Activated CD4-positive, alpha-beta T cell treated with anti-CD3 and anti-CD28 coated beads, Interleukin-2, Interleukin-4, amounts not matched to agents 100 ng/mL and 50 ng/mL, durations not matched to agents 16 hours and 8 hours (primary cell): ENCODE measurements at regions not wholly inside any gene's neighbourhood (a gene's known extent, or its start where the extent isn't known, plus 50 kb on each side); places are given as distances from the start of the nearest gene placed in this dataset.

Source experiments
- DNase-seq: peaks from one replicate; pipeline ENCODE4 v3.0.0-alpha.2; 2020; ENCODE audit warnings: low spot score

DNA sequence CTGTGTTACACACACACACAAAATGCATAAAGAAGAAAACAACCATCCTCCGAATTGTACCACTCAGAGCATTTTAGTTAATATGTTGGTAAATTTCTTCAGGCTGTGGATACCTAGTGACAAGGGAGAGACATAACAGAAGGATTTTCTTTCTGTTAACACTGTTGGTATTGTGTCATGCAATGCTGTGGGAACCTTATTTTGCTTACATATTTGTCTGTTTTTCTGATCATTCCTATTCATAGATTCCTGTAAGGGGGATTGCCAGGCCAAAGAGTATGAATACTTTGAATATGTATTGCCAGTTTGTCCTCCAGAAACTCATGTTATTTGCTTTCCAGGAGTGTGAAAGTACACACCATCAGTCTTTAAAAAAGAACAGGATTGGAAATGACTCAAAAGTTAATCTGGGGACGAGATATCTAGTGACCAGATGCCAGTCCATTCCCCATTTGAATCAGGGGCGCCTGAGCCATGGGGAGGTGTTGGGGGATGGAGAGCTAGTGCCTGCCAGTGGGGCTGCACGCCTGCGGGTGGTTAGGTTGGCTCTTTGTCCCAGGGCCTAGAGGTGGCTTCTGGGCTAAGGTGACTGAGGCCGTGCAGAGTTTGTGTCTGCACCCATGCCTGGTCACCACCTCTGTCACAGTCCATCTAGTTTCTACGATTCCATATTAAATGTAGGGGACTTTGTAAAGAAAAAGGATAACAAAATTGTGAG lies 142.0 kb downstream of the PTPN20 start:
- no peak for DNase-seq

DNA sequence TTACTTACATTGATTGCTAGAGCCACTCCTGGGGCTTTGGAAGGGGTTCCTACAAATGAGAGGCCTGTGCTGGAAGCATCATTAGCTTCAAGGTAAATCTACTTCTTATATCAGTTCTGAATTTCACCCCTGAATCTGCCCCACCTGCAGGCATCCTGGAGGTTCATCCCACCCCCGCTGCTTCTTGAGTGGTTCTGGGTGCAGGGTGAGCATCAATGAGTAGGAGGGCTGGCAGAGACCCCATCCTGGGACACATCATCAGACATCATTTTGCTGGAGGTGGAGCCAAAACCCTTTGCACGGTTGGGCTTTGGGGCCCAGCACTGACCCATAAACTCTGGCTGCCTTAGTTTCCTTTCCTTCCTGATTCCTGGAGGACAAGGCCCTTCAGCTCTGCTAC lies 143.7 kb downstream of the PTPN20 start:
- DNase-seq: no peak

DNA sequence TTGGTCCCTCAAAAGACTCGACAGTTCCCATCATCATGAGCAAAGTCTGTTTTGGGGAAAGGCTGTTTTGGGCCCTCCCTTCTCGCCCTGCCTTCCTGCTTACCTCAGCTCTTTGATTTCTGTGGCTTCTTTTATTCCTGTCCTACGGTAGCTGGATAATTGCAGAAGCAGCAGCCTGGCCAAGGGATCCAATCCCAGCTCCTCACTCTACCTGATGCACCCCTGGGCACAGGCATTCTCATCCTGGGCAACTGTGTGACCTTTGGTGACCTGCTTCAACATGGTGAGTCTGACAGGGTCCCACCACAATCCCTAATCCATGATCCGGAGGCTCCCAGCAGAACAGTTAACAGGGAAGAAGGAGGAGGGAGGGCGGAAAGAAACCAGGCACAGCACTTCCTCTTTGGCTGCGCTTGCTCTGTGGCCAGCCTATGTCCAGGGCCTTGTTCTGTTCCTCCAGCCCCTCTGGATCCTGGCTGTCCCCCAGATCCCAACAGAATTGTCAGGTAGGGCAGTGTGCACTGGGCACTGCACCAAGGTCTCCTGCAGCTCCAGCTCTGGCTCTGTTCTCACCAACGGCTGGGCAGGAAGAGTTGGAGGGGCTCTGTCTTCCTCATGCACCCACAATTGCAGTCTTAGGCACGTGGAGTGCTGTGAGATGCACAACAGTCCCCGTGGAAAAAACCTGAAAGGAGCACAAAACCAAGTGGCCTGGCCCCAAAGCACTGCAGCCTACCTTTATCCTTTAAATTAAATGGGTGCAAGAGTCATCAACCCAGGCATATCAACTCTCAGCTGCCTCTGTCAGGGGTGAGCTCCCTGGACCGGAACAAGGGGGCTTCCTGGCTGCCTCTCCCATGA lies 144.4 kb downstream of the PTPN20 start:
- DNase-seq: no peak

DNA sequence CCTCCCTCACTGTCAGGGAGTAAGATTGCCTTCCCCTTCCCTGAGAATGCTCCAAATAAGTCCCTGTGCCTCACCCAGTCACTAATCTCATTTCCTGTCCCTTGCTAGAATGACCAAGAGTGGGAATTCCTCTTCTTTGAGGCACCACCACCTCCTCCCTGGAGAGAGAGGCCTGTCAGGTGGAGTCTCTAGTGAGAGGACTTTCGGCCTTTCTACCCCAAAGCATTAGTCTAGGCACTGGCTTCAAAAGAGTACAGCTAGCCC lies 145.0 kb downstream of the PTPN20 start:
- DNase-seq: no peak

DNA sequence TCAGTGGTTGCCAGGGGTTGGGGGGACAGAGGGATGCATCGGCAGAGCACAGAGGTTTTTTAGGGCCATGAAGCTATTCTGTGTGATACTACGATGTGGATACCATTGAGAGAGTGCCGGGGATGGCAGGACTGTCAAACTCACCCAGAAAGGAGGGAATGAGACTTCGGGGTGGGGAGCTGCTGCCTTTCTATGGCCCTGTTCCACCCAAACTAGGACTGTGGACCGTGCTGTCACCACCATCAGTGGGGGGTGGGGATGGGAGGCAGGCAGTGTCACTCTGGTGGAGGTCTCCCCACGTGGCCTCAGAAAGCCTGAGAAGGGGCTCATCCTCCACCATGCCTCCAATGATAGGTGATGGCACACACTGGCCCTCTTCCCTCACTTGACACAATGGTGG lies 146.2 kb downstream of the PTPN20 start:
- DNase-seq: no peak

DNA sequence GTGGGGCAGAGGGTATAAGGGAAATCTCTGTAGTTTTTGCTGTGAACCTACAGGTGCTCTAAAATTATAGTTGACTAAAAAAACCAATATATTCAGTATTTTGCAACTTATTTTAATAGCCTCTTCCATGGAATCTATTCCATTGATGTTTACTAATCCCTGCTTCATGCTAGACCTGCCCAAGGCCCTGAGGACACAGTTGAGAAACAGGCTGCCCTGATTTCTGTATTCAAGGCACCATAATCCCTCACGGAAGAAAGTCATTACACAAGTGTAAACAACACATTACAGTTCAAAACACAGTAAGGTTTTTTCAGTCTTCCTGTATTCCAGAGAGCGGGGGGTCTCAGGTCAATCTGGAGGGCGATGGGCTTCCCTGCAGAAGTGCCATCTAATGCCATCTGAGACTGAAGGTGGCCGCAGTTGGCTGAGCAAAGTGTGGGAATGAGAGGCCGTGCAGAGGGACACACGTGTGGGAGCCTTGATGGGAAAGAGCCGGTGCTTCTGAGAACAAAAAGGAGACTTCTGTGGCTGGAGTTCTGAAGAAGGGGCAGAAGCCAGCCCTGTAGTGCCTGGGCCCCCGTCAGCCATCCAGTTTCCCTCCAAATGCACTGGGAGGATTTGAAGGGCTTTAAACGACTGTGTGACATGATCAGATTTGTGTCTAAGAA lies 146.9 kb downstream of the PTPN20 start:
- no peak for DNase-seq

DNA sequence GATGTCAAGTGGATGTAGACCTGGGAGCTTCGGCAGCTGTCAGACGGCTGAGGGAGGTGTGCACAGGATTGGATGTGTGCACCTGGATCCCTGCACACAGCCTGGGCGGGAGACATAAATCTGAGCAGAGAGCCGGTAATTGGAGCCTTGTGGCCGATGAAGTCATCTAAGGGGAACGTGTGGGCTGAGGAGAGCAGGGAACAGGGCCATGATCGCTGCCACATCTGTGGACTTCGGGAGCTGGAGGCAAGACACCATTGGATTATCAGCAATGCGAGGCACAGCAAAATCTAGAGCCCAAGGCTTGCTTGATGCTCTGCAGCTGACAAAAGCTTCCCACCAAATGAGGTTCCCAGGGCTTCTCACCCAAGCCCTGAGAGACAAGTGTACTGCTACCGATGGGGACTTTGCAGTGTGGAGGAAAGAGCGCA lies 147.7 kb downstream of the PTPN20 start:
- no peak for DNase-seq

DNA sequence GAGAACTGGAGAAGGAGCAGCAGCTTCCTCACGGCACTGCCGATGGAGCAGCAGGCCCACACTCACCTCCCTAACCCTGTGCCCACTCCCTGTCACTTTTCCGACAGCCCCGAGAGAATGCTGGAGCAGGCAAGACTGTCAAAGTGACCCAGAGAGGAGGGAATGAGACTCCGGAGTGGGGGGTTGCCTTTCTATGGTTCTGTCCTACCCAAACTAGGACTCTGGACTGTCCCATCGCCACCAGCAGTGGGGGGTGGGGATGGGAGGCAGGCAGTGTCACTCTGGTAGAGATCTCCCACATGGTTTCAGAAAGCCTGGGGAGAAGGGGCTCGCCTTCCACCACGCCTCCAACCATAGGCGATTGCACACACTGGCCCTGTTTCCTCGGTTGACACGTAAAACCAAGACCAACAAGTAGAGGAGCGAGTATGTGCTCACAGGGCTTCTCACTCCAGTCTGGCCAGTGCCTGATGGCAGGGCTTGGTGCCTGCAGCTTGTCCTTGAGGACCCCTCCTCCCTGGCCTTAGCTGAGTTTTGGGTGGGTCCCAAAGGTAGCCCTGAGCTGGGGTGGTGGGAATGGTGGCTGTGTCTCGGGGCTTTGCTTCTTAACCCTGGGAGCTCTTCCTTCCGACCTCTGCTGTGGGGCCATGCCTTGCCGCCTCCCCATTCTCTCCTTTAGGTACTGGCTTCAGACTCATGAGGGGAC lies 148.5 kb downstream of the PTPN20 start:
- no peak for DNase-seq

DNA sequence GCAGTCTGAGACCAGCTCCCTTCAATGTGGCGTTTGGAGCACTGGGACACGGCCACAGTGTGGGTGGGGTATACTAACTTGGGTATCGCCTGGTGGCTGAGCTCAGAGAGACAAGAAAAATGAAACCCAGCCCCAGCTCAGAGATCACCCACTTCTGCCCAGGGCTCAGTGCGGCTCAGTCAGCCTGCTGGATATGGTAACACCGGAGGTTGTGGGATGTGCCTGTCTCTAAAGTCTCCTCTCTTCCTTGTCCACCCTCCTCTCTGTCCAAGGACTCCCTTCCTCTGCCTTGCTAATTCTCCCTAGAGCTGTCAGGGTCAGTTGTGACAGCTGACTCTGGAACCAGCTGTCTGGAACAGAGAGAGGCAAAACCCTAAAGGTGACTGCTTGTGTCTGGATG lies 149.1 kb downstream of the PTPN20 start:
- DNase-seq: no peak

DNA sequence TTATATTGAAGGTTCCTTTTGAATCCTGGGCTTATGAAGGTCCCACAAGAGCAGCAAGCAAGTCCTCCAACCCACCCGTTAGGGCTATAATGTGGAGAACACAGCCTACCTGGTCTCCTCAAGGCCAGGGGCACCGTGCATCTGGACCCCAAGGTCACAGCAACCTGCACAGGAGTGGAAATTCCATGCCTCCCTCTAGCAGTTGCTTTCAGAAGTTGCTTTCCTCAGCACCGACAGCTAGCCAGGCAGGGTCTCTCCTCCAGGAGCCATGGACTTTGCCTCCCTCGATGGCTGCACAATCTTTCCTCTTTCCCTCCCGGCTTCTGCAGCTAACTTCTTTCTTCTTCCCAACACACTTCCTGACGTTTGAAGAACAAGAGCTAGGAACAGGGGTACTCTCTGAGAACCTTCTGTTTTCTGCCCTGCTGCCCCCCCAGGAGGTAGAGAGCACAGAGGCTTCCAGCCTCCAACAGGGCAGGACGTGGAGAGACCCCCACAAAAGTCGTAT lies 149.8 kb downstream of the PTPN20 start:
- no peak for DNase-seq

DNA sequence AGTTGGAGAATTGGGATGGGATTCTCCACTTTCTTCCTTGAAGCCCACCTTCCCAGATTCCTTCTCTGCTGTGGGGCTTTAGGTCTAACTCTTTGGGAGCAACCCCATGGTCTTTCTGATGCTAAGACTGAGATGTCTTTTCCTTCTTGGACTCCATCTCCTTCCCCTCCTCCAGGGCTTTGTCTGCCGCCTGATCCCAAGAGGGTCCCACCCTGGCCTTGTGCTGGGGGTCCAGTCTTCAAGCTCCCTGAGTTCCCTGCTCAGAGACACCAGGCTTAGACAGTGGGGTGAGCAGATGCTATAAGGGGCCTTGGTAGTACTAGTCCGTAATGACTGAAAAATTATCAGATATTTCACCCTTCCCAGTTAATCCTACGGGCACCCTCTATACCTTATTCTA lies 150.5 kb downstream of the PTPN20 start:
- DNase-seq: no peak

DNA sequence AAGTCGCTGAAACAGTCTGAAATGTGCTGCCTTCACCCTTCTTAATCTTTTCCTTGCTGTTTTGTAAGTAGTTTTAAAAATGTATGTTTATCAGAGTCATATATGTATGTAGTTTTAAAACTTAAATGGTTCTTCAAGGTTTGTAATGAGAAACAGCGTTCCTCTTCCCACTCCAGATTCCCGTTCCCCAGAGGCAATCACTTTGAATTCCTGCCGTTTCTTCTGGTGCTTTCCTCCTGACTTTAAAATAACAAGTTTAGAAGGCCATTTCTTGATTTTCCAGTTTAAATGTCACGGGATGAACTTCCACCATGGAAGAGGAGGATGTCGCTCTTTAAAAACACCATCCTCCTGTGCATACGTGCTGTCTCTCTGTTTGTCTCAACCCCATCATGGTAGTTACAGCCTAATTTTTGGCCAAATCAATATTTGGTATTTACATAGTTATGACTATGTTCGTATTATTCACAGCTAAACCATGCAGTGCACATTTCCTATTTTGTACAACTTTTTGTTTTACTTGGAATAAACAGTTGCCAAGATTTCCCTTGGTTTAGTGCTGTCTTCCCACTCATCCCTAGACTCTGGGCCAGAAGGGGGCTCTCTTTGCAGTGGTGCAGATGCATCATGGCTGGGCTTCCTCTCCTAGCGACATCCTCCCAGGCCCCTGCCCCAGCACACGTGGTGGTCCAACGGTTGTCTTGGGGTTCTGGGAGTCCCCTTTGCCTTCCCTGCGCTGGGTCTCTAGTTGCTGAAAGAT lies 151.4 kb downstream of the PTPN20 start:
- DNase-seq: no peak

DNA sequence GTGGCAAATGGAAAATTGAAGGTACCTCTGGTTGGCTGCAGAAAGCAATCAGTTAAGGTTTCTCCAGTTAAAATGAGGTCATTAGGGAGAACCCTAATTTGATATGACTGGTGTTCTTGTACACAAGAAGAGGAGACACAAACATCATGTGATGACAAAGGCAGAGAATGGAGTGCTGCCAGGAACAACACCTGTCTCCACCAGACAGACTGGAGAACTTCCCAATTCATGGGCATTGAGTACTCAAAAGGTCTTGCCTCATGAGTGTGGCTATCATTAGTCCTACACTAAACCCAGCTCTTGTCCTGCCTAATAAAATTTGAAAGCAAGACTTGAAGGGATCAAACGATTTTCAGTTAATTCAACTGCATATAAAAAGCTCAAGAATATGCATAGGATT lies 152.6 kb downstream of the PTPN20 start:
- no peak for DNase-seq

DNA sequence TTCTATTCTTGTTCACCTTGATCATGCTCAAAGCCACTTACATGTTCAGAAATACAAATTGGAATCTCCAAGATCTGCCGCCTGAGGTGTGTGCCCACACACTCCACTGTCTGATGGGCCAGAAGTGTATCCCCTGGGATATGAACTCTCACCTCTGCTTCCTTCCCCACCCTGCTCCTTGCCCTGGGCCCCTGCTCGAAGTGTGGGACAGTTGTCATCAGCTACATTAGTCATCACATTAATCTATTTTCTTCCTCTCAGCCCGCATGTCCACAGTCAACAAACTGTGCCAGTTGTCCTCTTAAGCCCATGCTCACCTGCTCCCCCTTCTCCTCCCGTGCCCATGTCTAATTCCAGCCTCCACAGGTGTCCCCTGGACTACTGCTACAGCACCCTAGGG lies 154.7 kb downstream of the PTPN20 start:
- no peak for DNase-seq

DNA sequence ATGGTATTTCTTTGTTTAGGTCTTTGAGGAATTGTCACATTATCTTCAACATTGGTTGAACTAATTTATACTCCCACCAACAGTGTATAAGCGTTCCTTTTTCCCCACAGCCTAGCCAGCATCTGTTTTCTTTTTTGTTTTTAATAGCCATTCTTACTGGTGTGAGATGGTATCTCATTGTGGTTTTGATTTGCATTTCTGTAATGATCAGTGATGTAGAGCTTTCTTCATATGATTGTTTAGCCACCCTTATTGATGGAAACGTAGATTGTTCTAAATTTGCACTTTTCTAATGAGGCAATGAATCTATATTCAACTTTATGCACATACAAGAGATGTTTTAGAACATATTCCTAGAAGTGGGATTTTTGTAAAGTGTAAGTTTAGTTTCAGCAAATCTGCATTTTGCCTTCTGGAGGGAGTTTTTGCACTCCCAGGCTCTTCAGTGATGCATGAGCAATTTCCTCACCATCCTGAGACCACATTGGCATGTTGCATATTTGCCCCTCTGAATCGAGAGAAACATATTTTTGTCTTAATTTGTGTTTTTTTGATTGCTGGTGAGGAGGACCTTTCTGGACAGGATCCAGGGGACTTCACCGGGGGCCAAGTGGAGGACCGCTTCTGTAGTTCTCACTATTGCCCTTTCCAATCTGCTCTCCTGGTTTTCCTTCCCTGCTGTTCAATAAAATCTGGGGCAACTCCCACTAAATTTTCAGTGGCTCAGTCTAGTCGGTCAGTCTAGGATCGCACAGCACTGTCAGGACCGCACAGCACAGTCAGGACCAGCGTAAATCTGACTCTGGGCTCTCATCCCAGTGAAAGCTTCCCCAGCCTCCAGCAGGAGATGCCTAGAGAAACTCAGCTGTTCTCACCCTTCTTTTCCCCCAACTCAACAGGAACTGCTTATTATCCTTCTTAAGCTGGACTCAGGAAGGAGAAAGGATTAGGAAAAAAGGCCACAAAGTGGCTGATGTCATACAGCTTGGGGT lies 157.0 kb downstream of the PTPN20 start:
- DNase-seq: no peak

DNA sequence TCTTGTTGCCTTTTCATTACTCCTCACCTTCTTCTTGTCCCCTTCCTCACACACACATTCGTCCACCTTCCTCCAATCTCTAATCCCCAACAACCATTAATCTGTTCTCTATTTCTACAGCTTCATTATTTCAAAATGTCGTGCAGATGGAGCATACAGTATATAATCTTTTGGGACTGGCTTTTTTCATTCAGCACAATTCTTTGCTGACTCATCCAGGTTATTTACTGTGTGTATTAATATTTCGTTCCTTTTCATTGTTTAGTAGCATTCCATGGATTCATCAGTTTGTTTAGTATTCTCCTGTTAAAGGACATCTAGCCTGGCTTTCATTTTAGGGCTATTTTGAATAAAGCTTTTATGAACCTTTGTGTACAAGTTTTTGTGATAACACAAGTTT lies 159.3 kb downstream of the PTPN20 start:
- no peak for DNase-seq

DNA sequence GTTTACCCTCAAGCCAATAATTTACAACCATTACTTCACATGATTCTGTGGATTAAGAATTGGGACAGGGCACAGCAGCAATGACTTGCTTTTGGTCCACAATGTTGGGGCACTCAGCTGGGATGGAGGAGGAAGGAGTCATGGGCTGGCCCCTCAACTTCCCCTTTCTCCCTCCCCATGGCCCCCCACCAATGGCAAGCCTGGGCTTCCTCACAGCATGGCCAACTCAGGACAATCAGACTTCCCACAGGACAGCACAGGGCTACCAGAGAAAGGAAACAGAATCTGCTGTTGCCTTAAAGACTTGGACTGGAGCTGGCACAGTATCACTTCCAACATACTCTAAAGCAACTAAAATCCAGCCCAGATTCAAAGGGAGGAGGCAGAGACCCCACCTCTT lies 160.7 kb downstream of the PTPN20 start:
- no peak for DNase-seq

DNA sequence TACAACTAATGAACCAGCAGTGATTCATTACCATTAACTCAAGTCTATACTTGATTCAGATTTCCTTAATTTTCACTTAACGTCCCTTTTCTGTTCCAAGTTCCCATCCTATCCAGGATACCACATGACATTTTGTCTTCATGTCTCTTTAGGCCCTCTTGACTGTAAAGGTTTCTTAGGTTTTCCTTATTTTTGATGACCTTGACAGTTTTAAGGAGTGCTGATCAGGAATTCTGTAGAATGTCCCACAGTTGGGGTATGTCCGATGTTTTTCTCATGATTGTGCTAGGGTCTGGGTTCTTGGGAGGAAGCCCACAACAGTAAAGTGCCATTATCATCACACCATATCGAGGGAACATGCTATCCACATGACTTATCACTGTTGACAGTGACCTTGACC lies 162.7 kb downstream of the PTPN20 start:
- no peak for DNase-seq

DNA sequence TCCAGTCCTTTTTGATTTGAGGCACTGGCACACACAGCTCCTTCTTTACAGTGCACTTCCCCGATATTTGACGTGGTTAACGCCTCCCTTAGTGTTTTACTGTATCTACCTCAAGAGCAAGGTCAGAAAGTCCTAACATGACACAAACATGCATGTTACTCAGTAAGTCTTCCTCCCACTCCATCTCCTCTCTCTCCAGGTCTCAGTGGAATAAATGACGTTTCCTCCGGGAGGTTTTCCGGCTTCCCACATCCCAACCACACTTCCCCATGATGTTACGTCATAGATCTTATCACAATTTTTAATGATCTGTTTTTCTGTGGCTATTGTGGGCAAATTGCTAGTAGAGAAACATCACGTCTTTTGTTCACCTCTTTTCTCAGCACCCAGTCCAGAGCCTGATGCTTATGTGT lies 165.7 kb downstream of the PTPN20 start:
- DNase-seq: peak; percentile 3

DNA sequence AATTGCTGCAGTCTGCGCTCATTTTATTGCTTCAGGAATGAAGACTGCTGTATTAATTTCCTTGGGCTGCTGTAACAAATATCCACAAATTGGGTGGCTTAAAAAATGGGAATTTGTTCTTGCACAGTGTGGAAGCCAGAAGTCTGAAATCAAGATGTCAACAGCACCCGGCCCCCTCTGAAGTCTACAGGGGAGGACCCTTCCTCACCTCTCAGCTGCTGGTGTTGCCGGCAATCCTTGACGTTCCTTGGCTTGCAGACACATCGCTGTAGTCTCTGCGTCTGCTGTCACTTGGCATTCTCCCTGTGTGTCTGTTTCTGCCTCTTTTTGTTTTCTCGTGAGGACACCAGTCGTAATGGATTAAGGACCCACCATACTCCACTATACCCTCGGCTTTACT lies 166.2 kb downstream of the PTPN20 start:
- DNase-seq: no peak
